ENCODE measurements at regions not wholly inside any gene's neighbourhood (a gene's known extent, or its start where the extent isn't known, plus 50 kb on each side); places are given as distances from the start of the nearest gene placed in this dataset.

GRCh38 chr5:106159616-106160015 lies 1511.1 kb downstream of the EFNA5 start:
- no peak overlapping the region for H3K4me3 ChIP-seq (ENCODE audit: low read length)
- Mint-ChIP-seq H3K4me3 (no peak overlapping the region), H3K4me1 (no peaks in the 10 kb centered on the region), H3K9me3 (peaks cover 4% of the 10 kb centered on the region), H3K27me3 (ENCODE audit: insufficient read depth) (no peaks in the 10 kb centered on the region), H3K36me3 (ENCODE audit: low read depth) (no peaks in the 10 kb centered on the region), H3K27ac (no peak overlapping the region)
- H3K9me3 ChIP-seq (ENCODE audit: control insufficient read depth, low read length) = no peaks in the 10 kb centered on the region
- no peak for TF ChIP-seq CTCF (conservative IDR thresholded peaks at IDR 0.05)
- 88% methylated on average over 2 of the region's 2 CpGs; no CpG with 5 or more reads in 1 of the 2 experiments for WGBS, 2 experiments (ENCODE audit: insufficient coverage in 1 of 2, insufficient read length in 1 of 2)
- no peaks in the 10 kb centered on the region for H3K4me1 ChIP-seq (ENCODE audit: control insufficient read depth, insufficient read depth, low read length)
- no peaks in the 10 kb centered on the region for H3K27me3 ChIP-seq (ENCODE audit: control insufficient read depth, insufficient read depth, low read length, poor library complexity, severe bottlenecking)
- H3K36me3 ChIP-seq (ENCODE audit: control insufficient read depth, insufficient read depth, low read length) = no peaks in the 10 kb centered on the region
- DNase-seq = no peak
- no peak overlapping the region for H3K9ac ChIP-seq (ENCODE audit: extremely low read depth, low read length, poor library complexity, severe bottlenecking)
- H3K27ac ChIP-seq (ENCODE audit: low read depth, low read length) = no peak overlapping the region

- Mint-ChIP-seq H3K36me3 (ENCODE audit: low read depth) (no peaks in the 10 kb centered on the region), H3K4me1 (no peaks in the 10 kb centered on the region), H3K9me3 (peaks cover 4% of the 10 kb centered on the region), H3K27me3 (ENCODE audit: insufficient read depth) (peaks cover 2% of the 10 kb centered on the region), H3K27ac (no peak overlapping the region), H3K4me3 (peak overlapping the region; percentile 49)
- Histone ChIP-seq H3K36me3 (ENCODE audit: control insufficient read depth, insufficient read depth, low read length) (no peaks in the 10 kb centered on the region), H3K9ac (ENCODE audit: extremely low read depth, low read length, poor library complexity, severe bottlenecking) (no peak overlapping the region), H3K27ac (ENCODE audit: low read depth, low read length) (no peak overlapping the region), H3K9me3 (ENCODE audit: control insufficient read depth, low read length) (no peaks in the 10 kb centered on the region), H3K4me3 (ENCODE audit: low read length) (no peak overlapping the region), H3K4me1 (ENCODE audit: control insufficient read depth, insufficient read depth, low read length) (no peaks in the 10 kb centered on the region), H3K27me3 (ENCODE audit: control insufficient read depth, insufficient read depth, low read length, poor library complexity, severe bottlenecking) (no peaks in the 10 kb centered on the region)
- WGBS, 2 experiments (ENCODE audit: insufficient coverage in 1 of 2, insufficient read length in 1 of 2) = 97 to 100% methylated on average over 1 to 35 of the region's 35 CpGs
- peak; percentile 74 for DNase-seq
- TF ChIP-seq CTCF (conservative IDR thresholded peaks at IDR 0.05) = peak; percentile 20
Observed at GRCh38 chr5:106154280-106154716, 1516.4 kb downstream of the EFNA5 start.

DNA sequence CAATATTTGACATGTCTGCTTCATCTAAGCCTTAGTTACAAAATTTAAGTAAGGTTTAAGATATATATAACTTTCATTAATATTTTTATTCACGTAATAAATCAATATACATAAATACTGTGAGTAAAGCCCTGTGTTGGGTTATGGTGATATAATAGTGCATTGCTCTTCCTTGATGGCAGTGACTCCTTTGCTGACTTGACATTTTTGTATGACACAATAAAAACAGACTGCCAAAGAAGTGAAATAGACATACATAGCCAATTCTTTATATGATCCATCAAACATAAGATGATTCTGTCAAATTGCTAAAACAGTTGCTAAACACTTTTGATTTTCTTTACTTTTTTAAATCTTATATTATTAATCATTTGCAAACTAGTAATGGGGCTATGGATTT lies 1518.2 kb downstream of the EFNA5 start:
- Histone ChIP-seq H3K4me1 (ENCODE audit: control insufficient read depth, insufficient read depth, low read length) (no peaks in the 10 kb centered on the region), H3K4me3 (ENCODE audit: low read length) (no peak overlapping the region), H3K9me3 (ENCODE audit: control insufficient read depth, low read length) (no peaks in the 10 kb centered on the region), H3K27me3 (ENCODE audit: control insufficient read depth, insufficient read depth, low read length, poor library complexity, severe bottlenecking) (no peaks in the 10 kb centered on the region), H3K36me3 (ENCODE audit: control insufficient read depth, insufficient read depth, low read length) (no peaks in the 10 kb centered on the region), H3K9ac (ENCODE audit: extremely low read depth, low read length, poor library complexity, severe bottlenecking) (no peak overlapping the region), H3K27ac (ENCODE audit: low read depth, low read length) (no peak overlapping the region)
- TF ChIP-seq CTCF (conservative IDR thresholded peaks at IDR 0.05) = no peak
- peaks cover 2% of the 10 kb centered on the region for H3K27me3 Mint-ChIP-seq (ENCODE audit: insufficient read depth)
- H3K4me1 Mint-ChIP-seq = no peaks in the 10 kb centered on the region
- H3K27ac Mint-ChIP-seq = no peak overlapping the region
- peaks cover 7% of the 10 kb centered on the region for H3K9me3 Mint-ChIP-seq
- WGBS, 2 experiments (ENCODE audit: insufficient coverage in 1 of 2, insufficient read length in 1 of 2) = no CpG with 5 or more reads among the region's 1 CpG
- H3K4me3 Mint-ChIP-seq = no peak overlapping the region
- DNase-seq = no peak
- no peaks in the 10 kb centered on the region for H3K36me3 Mint-ChIP-seq (ENCODE audit: low read depth)

All from endodermal cell (in vitro differentiated cells).